Activated naive CD8-positive, alpha-beta T cell treated with anti-CD3 and anti-CD28 coated beads, Interleukin-2, amount 10 ng/mL, durations not matched to agents 7 days and 5 days (primary cell): ENCODE measurements at regions not wholly inside any gene's neighbourhood (a gene's known extent, or its start where the extent isn't known, plus 50 kb on each side); places are given as distances from the start of the nearest gene placed in this dataset.

Experiments
- ATAC-seq: fragments of 150-1000 bp; cut with Tn5 transposase; one replicate; pipeline ENCODE4 v1.10.0; 2021; ENCODE audit warnings: low read depth, moderate library complexity
- POLR2A ChIA-PET: fragments of 350-600 bp; sonication (Branson Sonifier 250); formaldehyde crosslinking; loops from one replicate; lab custom pipeline; 2021; ENCODE audit warnings: antibody characterized with exemption; lab: Charles Lee
- DNase-seq: peaks from one replicate; pipeline ENCODE4 v3.0.0; 2021
- H3K27ac Mint-ChIP-seq: one replicate; pipeline ENCODE4 v1.8.0; 2022; ENCODE audit warnings: mild to moderate bottlenecking, mixed read lengths
- H3K27me3 Mint-ChIP-seq: one replicate; pipeline ENCODE4 v1.8.0; 2022; ENCODE audit warnings: mild to moderate bottlenecking, moderate library complexity, mixed read lengths
- H3K36me3 Mint-ChIP-seq: one replicate; pipeline ENCODE4 v1.8.0; 2021; ENCODE audit warnings: mild to moderate bottlenecking, mixed read lengths
- H3K4me1 Mint-ChIP-seq: one replicate; pipeline ENCODE4 v1.8.0; 2021; ENCODE audit warnings: mixed read lengths
- H3K4me3 Mint-ChIP-seq: one replicate; pipeline ENCODE4 v1.8.0; 2022; ENCODE audit warnings: mild to moderate bottlenecking, moderate library complexity, mixed read lengths
- H3K9me3 Mint-ChIP-seq: one replicate; pipeline ENCODE4 v1.8.0; 2021; ENCODE audit warnings: mixed read lengths

- Mint-ChIP-seq H3K27ac (no peak overlapping the region), H3K27me3 (no peaks in the 10 kb centered on the region), H3K9me3 (peaks cover 10% of the 10 kb centered on the region), H3K4me1 (peaks cover 13% of the 10 kb centered on the region), H3K36me3 (peaks cover 19% of the 10 kb centered on the region), H3K4me3 (no peak overlapping the region)
- POLR2A ChIA-PET, result interaction anchor here (1.2 kb wide), 1 partner anchor 13 kb away, joined by 3 read pairs; no protein-coding TSS in a partner anchor
- ATAC-seq (no peak), DNase-seq (no peak)
These were observed 265.9 kb upstream of the TGFBR2 start for GRCh38 chr3:30340500-30340899.

GRCh38 chr3:30341079-30341478 lies 265.3 kb upstream of the TGFBR2 start:
- H3K36me3 Mint-ChIP-seq, result peaks cover 24% of the 10 kb centered on the region
- no peak overlapping the region for H3K4me3 Mint-ChIP-seq
- no peaks in the 10 kb centered on the region for H3K27me3 Mint-ChIP-seq
- DNase-seq (no peak), ATAC-seq (no peak)
- peaks cover 10% of the 10 kb centered on the region for H3K9me3 Mint-ChIP-seq
- H3K27ac Mint-ChIP-seq, result no peak overlapping the region
- POLR2A ChIA-PET, result interaction anchor here (1.2 kb wide), 1 partner anchor 12 kb away, joined by 3 read pairs; no protein-coding TSS in a partner anchor
- H3K4me1 Mint-ChIP-seq, result peaks cover 18% of the 10 kb centered on the region

GRCh38 chr3:30341851-30342250 lies 264.6 kb upstream of the TGFBR2 start:
- peaks cover 11% of the 10 kb centered on the region for H3K9me3 Mint-ChIP-seq
- no peak overlapping the region for H3K27ac Mint-ChIP-seq
- H3K4me3 Mint-ChIP-seq, result no peak overlapping the region
- DNase-seq (no peak), ATAC-seq (no peak)
- peaks cover 23% of the 10 kb centered on the region for H3K4me1 Mint-ChIP-seq
- POLR2A ChIA-PET, result no interaction called here
- H3K36me3 Mint-ChIP-seq, result peaks cover 30% of the 10 kb centered on the region
- no peaks in the 10 kb centered on the region for H3K27me3 Mint-ChIP-seq

GRCh38 chr3:30342318-30343060 lies 263.9 kb upstream of the TGFBR2 start:
- POLR2A ChIA-PET, result no interaction called here

GRCh38 chr3:30343067-30343831 lies 263.2 kb upstream of the TGFBR2 start:
- Mint-ChIP-seq H3K27me3 (no peaks in the 10 kb centered on the region), H3K4me1 (peaks cover 37% of the 10 kb centered on the region), H3K27ac (no peak overlapping the region), H3K9me3 (peaks cover 8% of the 10 kb centered on the region), H3K36me3 (peaks cover 29% of the 10 kb centered on the region), H3K4me3 (no peak overlapping the region)
- POLR2A ChIA-PET, result no interaction called here
- DNase-seq, result no peak
- ATAC-seq, result no peak

More at GRCh38 chr3:30342318-30343060, 263.9 kb upstream of the TGFBR2 start:
- DNase-seq (no peak), ATAC-seq (no peak)
- peaks cover 31% of the 10 kb centered on the region for H3K36me3 Mint-ChIP-seq
- H3K4me1 Mint-ChIP-seq, result peaks cover 29% of the 10 kb centered on the region
- H3K27ac Mint-ChIP-seq, result no peak overlapping the region
- no peaks in the 10 kb centered on the region for H3K27me3 Mint-ChIP-seq
- peaks cover 11% of the 10 kb centered on the region for H3K9me3 Mint-ChIP-seq
- no peak overlapping the region for H3K4me3 Mint-ChIP-seq

- Mint-ChIP-seq H3K4me1 (peaks cover 41% of the 10 kb centered on the region), H3K36me3 (peaks cover 29% of the 10 kb centered on the region), H3K27me3 (no peaks in the 10 kb centered on the region), H3K27ac (no peak overlapping the region), H3K9me3 (peaks cover 8% of the 10 kb centered on the region), H3K4me3 (no peak overlapping the region)
- DNase-seq, result no peak
- no peak for ATAC-seq
- POLR2A ChIA-PET, result no interaction called here
These were observed 262.5 kb upstream of the TGFBR2 start for GRCh38 chr3:30343861-30344260.

- POLR2A ChIA-PET, result interaction anchor here (0.6 kb wide), 1 partner anchor 309 kb away, joined by 6 read pairs; no protein-coding TSS in a partner anchor
- H3K27ac Mint-ChIP-seq, result no peak overlapping the region
- H3K9me3 Mint-ChIP-seq, result peaks cover 8% of the 10 kb centered on the region
- H3K27me3 Mint-ChIP-seq, result no peaks in the 10 kb centered on the region
- H3K4me3 Mint-ChIP-seq, result no peak overlapping the region
- ATAC-seq (no peak), DNase-seq (no peak)
- H3K36me3 Mint-ChIP-seq, result peaks cover 29% of the 10 kb centered on the region
- H3K4me1 Mint-ChIP-seq, result peaks cover 45% of the 10 kb centered on the region
These were observed 262.1 kb upstream of the TGFBR2 start for GRCh38 chr3:30344288-30344687.

- H3K27ac Mint-ChIP-seq, result no peak overlapping the region
- ATAC-seq (no peak), DNase-seq (no peak)
- peak overlapping the region; percentile 51 for H3K4me3 Mint-ChIP-seq
- H3K9me3 Mint-ChIP-seq, result peaks cover 1% of the 10 kb centered on the region
- POLR2A ChIA-PET, result interaction anchor here (0.7 to 2.0 kb wide), 2 partner anchors 86 to 260 kb away, joined by 3 to 7 read pairs; partner anchors contain the start of gene TGFBR2
- H3K4me1 Mint-ChIP-seq, result peaks cover 58% of the 10 kb centered on the region
- H3K27me3 Mint-ChIP-seq, result peaks cover 2% of the 10 kb centered on the region
- peaks cover 25% of the 10 kb centered on the region for H3K36me3 Mint-ChIP-seq
These were observed 259.5 kb upstream of the TGFBR2 start for GRCh38 chr3:30346933-30347320.

GRCh38 chr3:30347679-30348216 lies 258.7 kb upstream of the TGFBR2 start:
- peaks cover 27% of the 10 kb centered on the region for H3K36me3 Mint-ChIP-seq
- H3K27me3 Mint-ChIP-seq, result peaks cover 4% of the 10 kb centered on the region
- peaks cover 65% of the 10 kb centered on the region for H3K4me1 Mint-ChIP-seq
- ATAC-seq, result peak; percentile 99
- peaks cover 1% of the 10 kb centered on the region for H3K9me3 Mint-ChIP-seq
- H3K4me3 Mint-ChIP-seq, result peak overlapping the region; percentile 51
- POLR2A ChIA-PET, result interaction anchor here (0.7 to 2.0 kb wide), 4 partner anchors 87 to 1186 kb away, joined by 3 to 7 read pairs (median 4); partner anchors contain the start of genes STT3B and TGFBR2
- peak overlapping the region; percentile 78 for H3K27ac Mint-ChIP-seq
- DNase-seq, result no peak

- no peak for DNase-seq
- Mint-ChIP-seq H3K4me1 (peaks cover 79% of the 10 kb centered on the region), H3K27ac (peak overlapping the region; percentile 49), H3K9me3 (peaks cover 1% of the 10 kb centered on the region), H3K4me3 (peak overlapping the region; percentile 12), H3K36me3 (peaks cover 27% of the 10 kb centered on the region), H3K27me3 (peaks cover 4% of the 10 kb centered on the region)
- POLR2A ChIA-PET, result interaction anchor here (1.0 to 1.5 kb wide), 2 partner anchors 257 to 295 kb away, joined by 4 to 5 read pairs; partner anchors contain the start of gene TGFBR2
- ATAC-seq, result no peak
These were observed 256.9 kb upstream of the TGFBR2 start for GRCh38 chr3:30349507-30349906.

- Mint-ChIP-seq H3K27ac (no peak overlapping the region), H3K9me3 (peaks cover 1% of the 10 kb centered on the region), H3K27me3 (peaks cover 4% of the 10 kb centered on the region), H3K4me3 (no peak overlapping the region), H3K4me1 (peaks cover 84% of the 10 kb centered on the region), H3K36me3 (peaks cover 26% of the 10 kb centered on the region)
- ATAC-seq (no peak), DNase-seq (no peak)
- POLR2A ChIA-PET, result interaction anchor here (1.0 to 1.5 kb wide), 2 partner anchors 257 to 294 kb away, joined by 4 to 5 read pairs; partner anchors contain the start of gene TGFBR2
These were observed 256.4 kb upstream of the TGFBR2 start for GRCh38 chr3:30350011-30350410.

GRCh38 chr3:30350901-30351300 lies 255.5 kb upstream of the TGFBR2 start:
- POLR2A ChIA-PET, result interaction anchor here (1.5 kb wide), 1 partner anchor 256 kb away, joined by 5 read pairs; the partner anchor contains the start of gene TGFBR2
- Mint-ChIP-seq H3K4me3 (no peak overlapping the region), H3K27ac (no peak overlapping the region), H3K4me1 (peaks cover 83% of the 10 kb centered on the region), H3K27me3 (peaks cover 4% of the 10 kb centered on the region), H3K36me3 (peaks cover 20% of the 10 kb centered on the region), H3K9me3 (peaks cover 1% of the 10 kb centered on the region)
- ATAC-seq (no peak), DNase-seq (no peak)
